ENCODE measurements at regions not wholly inside any gene's neighbourhood (a gene's known extent, or its start where the extent isn't known, plus 50 kb on each side); places are given as distances from the start of the nearest gene placed in this dataset.
"Not testable (repeated sequence)": the region's sequence is repeated elsewhere in the genome, so short reads cannot be mapped to it uniquely, and the experiment has no call there.

GRCh38 chr18:1020731-1021344, 116.2 kb downstream of the ADCYAP1 start:
- Histone ChIP-seq H3K36me3 (no peaks in the 10 kb centered on the region), H3K9me3 (no peaks in the 10 kb centered on the region), H3K27me3 (no peaks in the 10 kb centered on the region), H3K4me3 (ENCODE audit: low read depth in 1 of 2, low read length in 1 of 2) (no peak overlapping the region), H3K27ac (no peak overlapping the region), H3K4me1 (ENCODE audit: control insufficient read depth in 1 of 2, insufficient read depth in 1 of 2, low read depth in 1 of 2, low read length in 1 of 2) (no peaks in the 10 kb centered on the region)
- TF ChIP-seq CTCF (IDR thresholded peaks at IDR 0.05): no peak

GRCh38 chr18:1026930-1027329, 122.3 kb downstream of the ADCYAP1 start:
- no peak for TF ChIP-seq CTCF (IDR thresholded peaks at IDR 0.05)
- no peaks in the 10 kb centered on the region for H3K27me3 ChIP-seq
- H3K27ac ChIP-seq: no peak overlapping the region
- no peaks in the 10 kb centered on the region for H3K9me3 ChIP-seq
- H3K4me3 ChIP-seq (ENCODE audit: low read depth in 1 of 2, low read length in 1 of 2): no peak overlapping the region
- no peaks in the 10 kb centered on the region for H3K4me1 ChIP-seq (ENCODE audit: control insufficient read depth in 1 of 2, insufficient read depth in 1 of 2, low read depth in 1 of 2, low read length in 1 of 2)
- H3K36me3 ChIP-seq: no peaks in the 10 kb centered on the region

- not testable (repeated sequence) for H3K27ac ChIP-seq; H3K4me1 ChIP-seq (ENCODE audit: control insufficient read depth in 1 of 2, insufficient read depth in 1 of 2, low read depth in 1 of 2, low read length in 1 of 2); H3K9me3 ChIP-seq; H3K27me3 ChIP-seq; H3K36me3 ChIP-seq; H3K4me3 ChIP-seq (ENCODE audit: low read depth in 1 of 2, low read length in 1 of 2)
Observed at GRCh38 chr18:1033092-1033491, 128.4 kb downstream of the ADCYAP1 start.

- Histone ChIP-seq H3K27me3 (no peaks in the 10 kb centered on the region), H3K4me3 (ENCODE audit: low read depth in 1 of 2, low read length in 1 of 2) (no peak overlapping the region), H3K27ac (no peak overlapping the region), H3K4me1 (ENCODE audit: control insufficient read depth in 1 of 2, insufficient read depth in 1 of 2, low read depth in 1 of 2, low read length in 1 of 2) (no peaks in the 10 kb centered on the region), H3K9me3 (no peaks in the 10 kb centered on the region), H3K36me3 (no peaks in the 10 kb centered on the region)
- TF ChIP-seq CTCF (IDR thresholded peaks at IDR 0.05): no peak
Observed at GRCh38 chr18:1034971-1035370, 130.3 kb downstream of the ADCYAP1 start.

GRCh38 chr18:1036926-1037325, 132.3 kb downstream of the ADCYAP1 start:
- Histone ChIP-seq H3K27me3 (no peaks in the 10 kb centered on the region), H3K36me3 (no peaks in the 10 kb centered on the region), H3K9me3 (no peaks in the 10 kb centered on the region), H3K4me3 (ENCODE audit: low read depth in 1 of 2, low read length in 1 of 2) (no peak overlapping the region), H3K4me1 (ENCODE audit: control insufficient read depth in 1 of 2, insufficient read depth in 1 of 2, low read depth in 1 of 2, low read length in 1 of 2) (no peaks in the 10 kb centered on the region), H3K27ac (no peak overlapping the region)
- TF ChIP-seq CTCF (IDR thresholded peaks at IDR 0.05): no peak

- no peaks in the 10 kb centered on the region for H3K36me3 ChIP-seq
- TF ChIP-seq CTCF (IDR thresholded peaks at IDR 0.05): no peak
- no peaks in the 10 kb centered on the region for H3K9me3 ChIP-seq
- no peak overlapping the region for H3K27ac ChIP-seq
- H3K27me3 ChIP-seq: no peaks in the 10 kb centered on the region
- no peak overlapping the region for H3K4me3 ChIP-seq (ENCODE audit: low read depth in 1 of 2, low read length in 1 of 2)
- no peaks in the 10 kb centered on the region for H3K4me1 ChIP-seq (ENCODE audit: control insufficient read depth in 1 of 2, insufficient read depth in 1 of 2, low read depth in 1 of 2, low read length in 1 of 2)
Observed at GRCh38 chr18:1037776-1038175, 133.1 kb downstream of the ADCYAP1 start.
